Heart right ventricle (tissue), 16 donors: ENCODE measurements at regions not wholly inside any gene's neighbourhood (a gene's known extent, or its start where the extent isn't known, plus 50 kb on each side); places are given as distances from the start of the nearest gene placed in this dataset.

ENCODE experiments used
- ATAC-seq, 8 donors: fragments of 200-7000 bp; cut with Tn5 transposase; one replicate each; pipeline ENCODE4 v1.9.1; 2020; ENCODE audit warnings: mild to moderate bottlenecking in 8 of 8, moderate library complexity in 8 of 8, moderate number of reproducible peaks in 1 of 8
- DNase-seq, 2 donors: peaks; one replicate each; pipeline ENCODE4 v3.0.0-alpha.2; 2020
- H3K27ac ChIP-seq, 10 donors: fragments of 200-600 bp; sonication (generic) in 2 of 10; one replicate each; pipeline versions ENCODE4 v1.5.0 to v1.8.0; 2020 to 2022; ENCODE audit warnings: mild to moderate bottlenecking in 3 of 10
- H3K27me3 ChIP-seq, 7 donors: fragments of 200-600 bp; one replicate each; pipeline ENCODE4 v1.8.0; 2021 to 2022; ENCODE audit warnings: mild to moderate bottlenecking in 2 of 7
- H3K36me3 ChIP-seq, 9 donors: fragments of 200-600 bp; sonication (generic) in 1 of 9; one replicate each; pipeline versions ENCODE4 v1.5.0 to v1.8.0; 2020 to 2022; ENCODE audit warnings: mild to moderate bottlenecking in 2 of 9
- H3K4me1 ChIP-seq, 9 donors: fragments of 200-600 bp; sonication (generic) in 1 of 9; one replicate each; pipeline versions ENCODE4 v1.5.0 to v1.8.0; 2020 to 2022; ENCODE audit warnings: mild to moderate bottlenecking in 4 of 9
- H3K4me3 ChIP-seq, 10 donors: fragments of 200-600 bp; sonication (generic) in 2 of 10; one replicate each; pipeline versions ENCODE4 v1.5.0 to v1.8.0; 2020 to 2022; ENCODE audit warnings: mild to moderate bottlenecking in 7 of 10, moderate library complexity in 2 of 10
- H3K9me3 ChIP-seq, 11 donors: fragments of 200-600 bp in 10 of 11; sonication (generic) in 2 of 11; one replicate each; pipeline versions ENCODE4 v1.5.0 to v1.8.0; 2013 to 2022; ENCODE audit warnings: mild to moderate bottlenecking in 2 of 11, control low read depth in 1 of 11, moderate library complexity in 1 of 11
- CTCF ChIP-seq, 9 donors: fragments of 200-600 bp; sonication (generic) in 2 of 9; IDR thresholded peaks; one replicate each; pipeline versions ENCODE4 v1.5.0 to v1.8.0; 2021 to 2022; ENCODE audit warnings: antibody characterized with exemption in 9 of 9, mild to moderate bottlenecking in 5 of 9, moderate library complexity in 1 of 9
- WGBS, 2 donors: extraction: QIAGEN DNeasy Blood & Tissue Kit; methylation state at CpG; one replicate each; pipeline ENCODE4 v1.1.7; 2013; ENCODE audit warnings: inconsistent platforms in 1 of 2; 5-methylcytosine and 5-hydroxymethylcytosine counted together
- intact Hi-C, 10 donors: fragments of 100-400 bp; cut with DNase I; formaldehyde crosslinking; loops; one replicate each; pipeline versions ENCODE4 v1.11.1 to v1.14.2; 2022
- donor health status: Arrhythmogenic right ventricular cardiomyopathy.
- donor health status: ischemic (EF 13 %, LVEDD 7.1; RV severe dilation, severe dysfunction).
- donor health status: healthy with polysubstance abuse.
- donor health status: DM: no; HTN: yes; CAD: no.
- donor health status: DM: no; HTN: no; CAD: no.
- donor health status: ischemic (EF 25% LVEDD 6.9; RV normal size, moderate dysfunction).
- donor health status: ischemic (EF 25% LVEDD 5.7; RV mildly dilated, moderate dysfunction).
- donor health status: healthy.
- donor health status: DM: yes; HTN: yes; CAD: no.
- donor health status: Ischemic cardiomyopathy.
- donor health status: ischemic (EF 35%, LVEDD 5.7; RV mildly dilated, moderate dysfunction).
- donor health status: nonischemic (EF 11% LVEDD 7.7; RV severe dilation, severe dysfunction).
- donor health status: DM: yes; HTN: yes; CAD: no.
- donor health status: PGD.
- donor health status: ischemic (EF 29% LVEDD 5.4; RV normal size, mild dysfunction).
- donor health status: nonischemic (EF 23%, LVEDD 6.1; RV moderate dilation, normal function).

- DNase-seq (no peak), ATAC-seq (no peak)
- no peaks in the 10 kb centered on the region for H3K27me3 ChIP-seq
- H3K4me3 ChIP-seq: no peak overlapping the region
- H3K36me3 ChIP-seq: no peaks in the 10 kb centered on the region
- intact Hi-C loops: no loop called here
- no peak overlapping the region for H3K27ac ChIP-seq
- peaks cover 0 to 4% (median 0%) of the 10 kb centered on the region in 9 donors for H3K4me1 ChIP-seq
- WGBS, 2 donors: 86 to 93% methylated on average over 1 of the region's 1 CpG
- H3K9me3 ChIP-seq: no peaks in the 10 kb centered on the region
- TF ChIP-seq CTCF (IDR thresholded peaks at IDR 0.05): no peak
These were observed 396.4 kb upstream of the BOD1L1 start for GRCh38 chr4:14023896-14024295.

GRCh38 chr4:14025111-14025510 is 397.6 kb upstream of the BOD1L1 start:
- Histone ChIP-seq H3K27me3 (no peaks in the 10 kb centered on the region), H3K4me3 (no peak overlapping the region), H3K4me1 (peaks cover 0 to 5% (median 0%) of the 10 kb centered on the region in 9 donors), H3K27ac (no peak overlapping the region), H3K9me3 (no peaks in the 10 kb centered on the region), H3K36me3 (no peaks in the 10 kb centered on the region)
- intact Hi-C loops: no loop called here
- 60 to 68% methylated on average over 5 of the region's 5 CpGs for WGBS, 2 donors
- no peak for ATAC-seq
- DNase-seq: no peak
- no peak for TF ChIP-seq CTCF (IDR thresholded peaks at IDR 0.05)

GRCh38 chr4:14025891-14026290 is 398.4 kb upstream of the BOD1L1 start:
- Histone ChIP-seq H3K36me3 (no peaks in the 10 kb centered on the region), H3K27ac (no peak overlapping the region), H3K4me3 (no peak overlapping the region), H3K27me3 (no peaks in the 10 kb centered on the region), H3K4me1 (peaks cover 0 to 5% (median 0%) of the 10 kb centered on the region in 9 donors), H3K9me3 (no peaks in the 10 kb centered on the region)
- intact Hi-C loops: no loop called here
- ATAC-seq (no peak), DNase-seq (no peak)
- 70 to 80% methylated on average over 5 of the region's 5 CpGs for WGBS, 2 donors
- TF ChIP-seq CTCF (IDR thresholded peaks at IDR 0.05): no peak

- Histone ChIP-seq H3K36me3 (no peaks in the 10 kb centered on the region), H3K27ac (no peak overlapping the region), H3K9me3 (no peaks in the 10 kb centered on the region), H3K4me3 (no peak overlapping the region), H3K4me1 (peaks cover 0 to 5% (median 0%) of the 10 kb centered on the region in 9 donors), H3K27me3 (no peaks in the 10 kb centered on the region)
- 40 to 44% methylated on average over 11 of the region's 11 CpGs for WGBS, 2 donors
- DNase-seq (peak in 1 of 2 donors; percentile 17), ATAC-seq (peak in 3 of 8 donors; percentile 86 to 89 (median 87))
- no peak for TF ChIP-seq CTCF (IDR thresholded peaks at IDR 0.05)
- intact Hi-C loops: no loop called here
These were observed 401.3 kb upstream of the BOD1L1 start for GRCh38 chr4:14028862-14029261.
